Vagina (tissue), 2 donors: ENCODE measurements at regions not wholly inside any gene's neighbourhood (a gene's known extent, or its start where the extent isn't known, plus 50 kb on each side); places are given as distances from the start of the nearest gene placed in this dataset.

Experiments used
- POLR2AphosphoS5 ChIP-seq, 2 donors: sonication (generic); formaldehyde crosslinking; IDR thresholded peaks; one replicate each; pipeline ENCODE4 v1.9.0; 2017; ENCODE audit warnings: antibody characterized with exemption in 2 of 2, mild to moderate bottlenecking in 2 of 2, low read depth in 1 of 2; ENCODE audit not compliant: insufficient read depth in 1 of 2
- TF ChIP-seq, protein P1 (sequence below), 3 experiments: fragments of 450-650 bp in 2 of 3; fragments of 200-600 bp in 1 of 3; sonication (generic) in 1 of 3; IDR thresholded peaks; one replicate each; pipeline ENCODE4 v1.5.1; 2017 to 2019; ENCODE audit warnings: antibody characterized with exemption in 3 of 3, mild to moderate bottlenecking in 2 of 3, moderate library complexity in 2 of 3

DNA sequence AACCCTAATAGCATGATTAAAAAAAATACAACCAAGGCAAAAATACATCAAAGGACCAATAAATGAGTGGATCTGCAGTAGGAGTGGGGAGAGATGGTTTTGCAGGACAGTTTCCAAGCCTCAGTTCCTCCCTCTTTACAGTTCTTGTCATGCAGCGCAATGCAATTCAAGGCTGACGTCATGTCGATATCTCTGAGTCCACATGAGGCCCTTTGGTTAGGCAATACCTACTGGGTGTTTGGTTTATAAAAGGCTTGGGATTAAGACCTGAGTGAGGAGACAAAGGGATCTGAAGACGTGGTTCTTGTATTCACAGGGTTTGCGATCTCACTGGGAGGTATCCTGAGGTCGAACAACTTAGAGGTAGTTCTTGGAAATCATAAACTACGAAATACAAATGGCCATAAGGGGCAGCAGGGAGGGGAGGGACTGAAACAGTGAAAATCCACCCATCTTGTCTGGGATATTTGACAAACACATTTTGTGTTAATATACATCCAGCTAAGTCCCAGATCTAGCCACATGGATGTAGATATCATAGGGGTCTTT is 441.0 kb downstream of the FUT8 start:
- TF ChIP-seq, protein P1, sequence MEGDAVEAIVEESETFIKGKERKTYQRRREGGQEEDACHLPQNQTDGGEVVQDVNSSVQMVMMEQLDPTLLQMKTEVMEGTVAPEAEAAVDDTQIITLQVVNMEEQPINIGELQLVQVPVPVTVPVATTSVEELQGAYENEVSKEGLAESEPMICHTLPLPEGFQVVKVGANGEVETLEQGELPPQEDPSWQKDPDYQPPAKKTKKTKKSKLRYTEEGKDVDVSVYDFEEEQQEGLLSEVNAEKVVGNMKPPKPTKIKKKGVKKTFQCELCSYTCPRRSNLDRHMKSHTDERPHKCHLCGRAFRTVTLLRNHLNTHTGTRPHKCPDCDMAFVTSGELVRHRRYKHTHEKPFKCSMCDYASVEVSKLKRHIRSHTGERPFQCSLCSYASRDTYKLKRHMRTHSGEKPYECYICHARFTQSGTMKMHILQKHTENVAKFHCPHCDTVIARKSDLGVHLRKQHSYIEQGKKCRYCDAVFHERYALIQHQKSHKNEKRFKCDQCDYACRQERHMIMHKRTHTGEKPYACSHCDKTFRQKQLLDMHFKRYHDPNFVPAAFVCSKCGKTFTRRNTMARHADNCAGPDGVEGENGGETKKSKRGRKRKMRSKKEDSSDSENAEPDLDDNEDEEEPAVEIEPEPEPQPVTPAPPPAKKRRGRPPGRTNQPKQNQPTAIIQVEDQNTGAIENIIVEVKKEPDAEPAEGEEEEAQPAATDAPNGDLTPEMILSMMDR (IDR thresholded peaks at IDR 0.05): no peak
- TF ChIP-seq POLR2AphosphoS5 (IDR thresholded peaks at IDR 0.05; ENCODE audit: insufficient read depth in 1 of 2, low read depth in 1 of 2): no peak
